ENCODE measurements at regions not wholly inside any gene's neighbourhood (a gene's known extent, or its start where the extent isn't known, plus 50 kb on each side); places are given as distances from the start of the nearest gene placed in this dataset.

DNA sequence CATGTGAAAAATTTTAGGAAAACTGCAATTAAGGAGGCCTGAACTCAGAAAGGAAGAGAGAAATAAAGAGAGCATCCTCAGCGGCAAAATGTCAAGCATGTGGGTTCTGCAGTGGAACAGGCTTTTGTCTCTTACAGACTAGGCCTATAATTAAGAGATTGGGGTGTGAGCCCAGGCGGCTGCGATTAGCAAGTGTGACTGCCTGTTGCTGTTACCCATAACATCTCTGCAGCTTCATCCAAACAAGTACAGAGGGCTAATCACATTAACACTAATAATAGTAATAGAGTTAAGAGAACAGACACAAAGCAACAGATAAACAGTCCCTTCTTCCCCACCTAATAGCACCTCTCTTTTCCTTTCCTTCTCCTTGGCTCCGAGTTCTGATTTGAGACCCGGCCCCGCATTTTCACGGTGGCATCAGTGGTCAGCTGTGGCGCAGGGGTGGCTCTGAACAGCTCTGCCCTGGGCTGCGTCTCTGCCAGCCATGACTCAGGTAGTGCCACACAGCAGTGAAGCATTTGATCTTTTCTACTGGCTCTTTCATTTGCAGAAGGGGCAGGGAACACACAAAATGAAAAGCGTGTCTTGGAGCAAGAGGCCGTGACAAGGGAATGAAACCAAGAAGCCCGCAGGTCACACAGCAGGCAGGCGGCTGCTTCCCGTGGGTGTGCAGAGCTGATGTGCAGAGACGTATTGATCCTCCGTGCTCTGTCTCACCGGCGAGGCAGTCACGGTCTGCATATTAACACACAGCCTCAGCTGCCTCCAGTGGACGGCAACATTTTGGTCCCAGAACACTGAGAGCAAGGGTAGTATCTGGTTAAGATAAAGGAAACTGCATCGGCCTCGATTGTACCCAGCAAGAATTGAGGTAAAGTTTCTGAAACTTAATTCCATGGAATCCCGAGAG is 103.1 kb downstream of the KLF6 start:
- no peak overlapping the region for H3K27ac Mint-ChIP-seq
- H3K4me1 Mint-ChIP-seq (ENCODE audit: low read depth): peaks cover 16% of the 10 kb centered on the region
- no peaks in the 10 kb centered on the region for H3K27me3 Mint-ChIP-seq (ENCODE audit: low read depth)
- H3K9me3 Mint-ChIP-seq: no peaks in the 10 kb centered on the region
- H3K36me3 Mint-ChIP-seq (ENCODE audit: low read depth): no peaks in the 10 kb centered on the region
- no peak overlapping the region for H3K4me3 Mint-ChIP-seq

DNA sequence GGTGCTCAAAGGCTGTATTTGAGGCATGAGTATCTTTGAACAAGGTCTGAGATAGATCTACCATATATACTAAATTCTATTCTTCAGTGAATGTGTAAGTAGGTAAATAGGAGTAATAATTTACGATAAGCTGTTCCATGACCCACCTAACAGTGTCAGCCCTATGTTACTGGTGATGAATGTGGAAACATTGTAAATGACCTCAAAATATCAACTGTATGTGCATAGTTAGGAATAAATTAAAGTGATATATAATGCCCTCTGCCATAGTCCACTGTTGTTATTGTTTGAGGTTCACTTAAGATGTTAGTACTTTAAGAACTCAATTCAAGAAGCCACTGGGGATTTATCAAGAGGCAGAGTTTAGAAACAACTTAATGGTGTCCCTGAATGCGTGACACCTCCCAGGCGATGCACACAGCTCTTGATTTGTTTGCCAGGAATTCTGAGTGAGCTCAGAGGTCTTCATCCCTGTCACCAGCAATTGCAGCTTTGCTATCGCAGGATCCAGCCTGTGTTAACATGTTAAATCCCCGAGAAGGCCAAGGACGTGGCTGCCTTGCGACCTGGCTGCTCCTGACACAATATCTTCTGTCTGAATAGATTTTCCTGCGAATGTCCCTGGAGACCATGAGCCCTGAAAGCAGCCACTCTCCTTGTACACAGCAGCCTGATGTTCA is 104.9 kb downstream of the KLF6 start:
- no peaks in the 10 kb centered on the region for H3K36me3 Mint-ChIP-seq (ENCODE audit: low read depth)
- H3K4me3 Mint-ChIP-seq: no peak overlapping the region
- H3K27ac Mint-ChIP-seq: no peak overlapping the region
- H3K27me3 Mint-ChIP-seq (ENCODE audit: low read depth): peaks cover 3% of the 10 kb centered on the region
- peaks cover 11% of the 10 kb centered on the region for H3K4me1 Mint-ChIP-seq (ENCODE audit: low read depth)
- no peaks in the 10 kb centered on the region for H3K9me3 Mint-ChIP-seq

DNA sequence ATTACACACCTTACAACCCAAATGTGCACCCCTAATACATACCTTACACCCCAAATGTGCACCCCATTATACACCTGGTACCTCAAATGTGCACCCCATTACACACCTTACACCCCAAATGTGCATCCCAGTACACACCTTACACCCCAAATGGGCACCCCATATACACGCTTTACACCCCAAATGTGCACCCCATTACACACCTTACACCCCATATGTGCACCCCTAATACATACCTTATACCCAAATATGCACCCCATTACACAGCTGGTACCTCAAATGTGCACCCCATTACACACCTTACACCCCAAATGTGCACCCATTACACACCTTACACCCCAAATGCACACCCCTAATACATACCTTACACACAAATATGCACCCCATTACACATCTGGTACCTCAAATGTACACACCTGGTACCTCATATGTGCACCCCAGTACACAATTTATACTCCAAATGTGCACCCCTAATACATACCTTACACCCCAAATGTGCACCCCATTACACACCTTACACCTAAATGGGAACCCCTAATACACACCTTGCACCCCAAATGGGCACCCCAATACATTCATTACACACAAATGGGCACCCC is 106.3 kb downstream of the KLF6 start:
- Mint-ChIP-seq H3K27ac (no peak overlapping the region), H3K27me3 (ENCODE audit: low read depth) (peaks cover 3% of the 10 kb centered on the region), H3K9me3 (no peaks in the 10 kb centered on the region), H3K4me1 (ENCODE audit: low read depth) (peaks cover 1% of the 10 kb centered on the region), H3K36me3 (ENCODE audit: low read depth) (no peaks in the 10 kb centered on the region), H3K4me3 (no peak overlapping the region)

DNA sequence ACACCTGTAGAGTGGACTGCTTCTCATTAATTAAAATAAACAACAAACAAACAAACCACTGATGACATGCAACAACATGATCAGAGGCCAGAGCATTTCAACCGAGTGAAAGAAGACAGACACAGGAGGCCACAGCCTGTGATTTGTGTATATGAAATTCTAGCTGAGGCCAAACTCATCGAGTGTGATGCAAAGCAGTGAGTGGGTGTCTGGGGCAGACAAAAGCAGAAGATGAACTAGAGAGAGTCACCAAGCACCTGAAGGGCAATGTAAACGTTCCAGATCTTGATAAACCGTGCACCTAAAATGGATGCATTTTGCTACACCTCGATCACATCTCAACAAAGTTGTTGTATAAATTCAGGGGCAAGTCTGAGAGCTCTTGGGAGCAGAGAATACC is 108.4 kb downstream of the KLF6 start:
- no peaks in the 10 kb centered on the region for H3K36me3 Mint-ChIP-seq (ENCODE audit: low read depth)
- H3K27ac Mint-ChIP-seq: no peak overlapping the region
- no peaks in the 10 kb centered on the region for H3K9me3 Mint-ChIP-seq
- no peaks in the 10 kb centered on the region for H3K4me1 Mint-ChIP-seq (ENCODE audit: low read depth)
- H3K27me3 Mint-ChIP-seq (ENCODE audit: low read depth): peaks cover 3% of the 10 kb centered on the region
- H3K4me3 Mint-ChIP-seq: no peak overlapping the region

DNA sequence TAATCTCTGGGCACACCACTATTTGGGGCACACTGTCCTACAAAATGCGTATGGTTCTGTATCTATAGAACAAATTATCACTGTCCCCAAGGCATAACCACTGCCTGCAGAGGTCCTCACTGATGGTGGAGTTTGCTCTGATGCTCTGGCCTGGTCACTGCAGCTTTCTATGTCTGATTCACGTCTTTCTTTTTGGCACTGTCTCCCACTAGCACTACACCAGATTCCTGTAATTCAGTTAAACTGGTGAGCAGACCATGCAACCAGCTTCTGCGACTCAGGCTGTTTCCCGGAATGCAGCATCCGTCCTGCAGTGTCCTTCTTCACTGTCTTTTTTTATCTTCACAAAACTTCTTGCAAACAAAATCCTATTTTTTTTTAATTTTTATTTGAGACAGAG is 112.8 kb downstream of the KLF6 start:
- Mint-ChIP-seq H3K4me3 (no peak overlapping the region), H3K27me3 (ENCODE audit: low read depth) (peaks cover 3% of the 10 kb centered on the region), H3K9me3 (no peaks in the 10 kb centered on the region), H3K36me3 (ENCODE audit: low read depth) (no peaks in the 10 kb centered on the region), H3K27ac (no peak overlapping the region), H3K4me1 (ENCODE audit: low read depth) (peaks cover 27% of the 10 kb centered on the region)

- H3K4me3 Mint-ChIP-seq: no peak overlapping the region
- no peaks in the 10 kb centered on the region for H3K36me3 Mint-ChIP-seq (ENCODE audit: low read depth)
- H3K4me1 Mint-ChIP-seq (ENCODE audit: low read depth): peaks cover 32% of the 10 kb centered on the region
- no peaks in the 10 kb centered on the region for H3K9me3 Mint-ChIP-seq
- no peak overlapping the region for H3K27ac Mint-ChIP-seq
- H3K27me3 Mint-ChIP-seq (ENCODE audit: low read depth): peaks cover 3% of the 10 kb centered on the region
Measured at GRCh38 chr10:3671386-3671955, 113.5 kb downstream of the KLF6 start.

- H3K4me1 Mint-ChIP-seq (ENCODE audit: low read depth): peaks cover 32% of the 10 kb centered on the region
- no peaks in the 10 kb centered on the region for H3K27me3 Mint-ChIP-seq (ENCODE audit: low read depth)
- peak overlapping the region; percentile 71 for H3K4me3 Mint-ChIP-seq
- peak overlapping the region; percentile 81 for H3K27ac Mint-ChIP-seq
- H3K9me3 Mint-ChIP-seq: no peaks in the 10 kb centered on the region
- no peaks in the 10 kb centered on the region for H3K36me3 Mint-ChIP-seq (ENCODE audit: low read depth)
Measured at GRCh38 chr10:3668966-3669330, 116.1 kb downstream of the KLF6 start.

- H3K36me3 Mint-ChIP-seq (ENCODE audit: low read depth): no peaks in the 10 kb centered on the region
- H3K9me3 Mint-ChIP-seq: no peaks in the 10 kb centered on the region
- H3K27me3 Mint-ChIP-seq (ENCODE audit: low read depth): no peaks in the 10 kb centered on the region
- peak overlapping the region; percentile 71 for H3K4me3 Mint-ChIP-seq
- peak overlapping the region; percentile 81 for H3K27ac Mint-ChIP-seq
- H3K4me1 Mint-ChIP-seq (ENCODE audit: low read depth): peaks cover 32% of the 10 kb centered on the region
Measured at GRCh38 chr10:3668276-3668965, 116.6 kb downstream of the KLF6 start.

- Mint-ChIP-seq H3K27ac (peak overlapping the region; percentile 62), H3K36me3 (ENCODE audit: low read depth) (no peaks in the 10 kb centered on the region), H3K4me1 (ENCODE audit: low read depth) (peaks cover 32% of the 10 kb centered on the region), H3K27me3 (ENCODE audit: low read depth) (no peaks in the 10 kb centered on the region), H3K9me3 (no peaks in the 10 kb centered on the region), H3K4me3 (peak overlapping the region; percentile 54)
Measured at GRCh38 chr10:3666525-3667302, 118.3 kb downstream of the KLF6 start.

- H3K4me1 Mint-ChIP-seq (ENCODE audit: low read depth): peaks cover 32% of the 10 kb centered on the region
- H3K9me3 Mint-ChIP-seq: peaks cover 6% of the 10 kb centered on the region
- no peaks in the 10 kb centered on the region for H3K36me3 Mint-ChIP-seq (ENCODE audit: low read depth)
- no peaks in the 10 kb centered on the region for H3K27me3 Mint-ChIP-seq (ENCODE audit: low read depth)
- no peak overlapping the region for H3K4me3 Mint-ChIP-seq
- no peak overlapping the region for H3K27ac Mint-ChIP-seq
Measured at GRCh38 chr10:3665316-3665908, 119.6 kb downstream of the KLF6 start.

DNA sequence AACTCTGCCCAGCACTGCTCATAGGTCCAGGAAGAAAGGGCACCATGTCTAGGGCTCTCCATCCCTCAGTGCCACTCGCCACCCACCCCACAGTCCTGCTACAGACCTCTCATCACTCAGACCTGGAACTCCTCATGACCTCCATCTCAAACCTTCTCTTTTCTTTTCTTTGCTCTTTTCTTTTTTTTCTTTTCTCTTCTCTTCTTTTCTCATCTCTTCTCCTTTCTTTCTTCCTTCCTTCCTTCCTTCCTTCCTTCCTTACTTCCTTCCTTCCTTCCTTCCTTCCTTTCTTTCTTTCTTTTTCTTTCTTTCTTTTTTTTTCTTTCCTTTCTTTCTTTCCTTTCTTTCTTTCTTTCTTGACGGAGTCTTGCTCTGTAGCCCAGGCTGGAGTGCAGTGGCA is 122.2 kb downstream of the KLF6 start:
- Mint-ChIP-seq H3K4me3 (no peak overlapping the region), H3K27ac (no peak overlapping the region), H3K4me1 (ENCODE audit: low read depth) (peaks cover 9% of the 10 kb centered on the region), H3K27me3 (ENCODE audit: low read depth) (no peaks in the 10 kb centered on the region), H3K36me3 (ENCODE audit: low read depth) (no peaks in the 10 kb centered on the region), H3K9me3 (peaks cover 6% of the 10 kb centered on the region)

- H3K9me3 Mint-ChIP-seq: peaks cover 6% of the 10 kb centered on the region
- H3K36me3 Mint-ChIP-seq (ENCODE audit: low read depth): no peaks in the 10 kb centered on the region
- H3K27ac Mint-ChIP-seq: no peak overlapping the region
- no peaks in the 10 kb centered on the region for H3K4me1 Mint-ChIP-seq (ENCODE audit: low read depth)
- peaks cover 3% of the 10 kb centered on the region for H3K27me3 Mint-ChIP-seq (ENCODE audit: low read depth)
- H3K4me3 Mint-ChIP-seq: no peak overlapping the region
Measured at GRCh38 chr10:3661271-3661670, 123.7 kb downstream of the KLF6 start.

- peaks cover 4% of the 10 kb centered on the region for H3K4me1 Mint-ChIP-seq (ENCODE audit: low read depth)
- no peak overlapping the region for H3K27ac Mint-ChIP-seq
- H3K36me3 Mint-ChIP-seq (ENCODE audit: low read depth): peaks cover under 1% of the 10 kb centered on the region
- peaks cover 7% of the 10 kb centered on the region for H3K27me3 Mint-ChIP-seq (ENCODE audit: low read depth)
- no peak overlapping the region for H3K4me3 Mint-ChIP-seq
- peaks cover 6% of the 10 kb centered on the region for H3K9me3 Mint-ChIP-seq
Measured at GRCh38 chr10:3660753-3661152, 124.3 kb downstream of the KLF6 start.
